ENCODE measurements at regions not wholly inside any gene's neighbourhood (a gene's known extent, or its start where the extent isn't known, plus 50 kb on each side); places are given as distances from the start of the nearest gene placed in this dataset.

GRCh38 chr19:23505738-23506137, 110.5 kb upstream of the ZNF91 start:
- no peak for TF ChIP-seq CTCF (IDR thresholded peaks at IDR 0.05)
- no peak for TF ChIP-seq POLR2A (IDR thresholded peaks at IDR 0.05)
